Endothelial cell of umbilical vein (primary cell): ENCODE measurements at regions not wholly inside any gene's neighbourhood (a gene's known extent, or its start where the extent isn't known, plus 50 kb on each side); places are given as distances from the start of the nearest gene placed in this dataset.

ENCODE experiments used
- BruUV-seq: library from RNA; stranded (reverse); fragments of 400-500 nt; replicated peaks from 2 replicates; lab custom pipeline; 2021; lab: Mats Ljungman, UMichigan
- CTCF ChIA-PET: fragments of 300-600, 350-600 bp; sonication (Branson Sonifier 250); formaldehyde crosslinking; loops from one replicate; lab custom pipeline; 2021; ENCODE audit warnings: antibody characterized with exemption, inconsistent platforms; lab: Charles Lee
- POLR2A ChIA-PET: fragments of 300-600, 350-600 bp; sonication (Branson Sonifier 250); formaldehyde crosslinking; loops from one replicate; lab custom pipeline; 2021; ENCODE audit warnings: antibody characterized with exemption, inconsistent platforms; lab: Charles Lee
- DNase-seq: peaks from one replicate; pipeline ENCODE4 v3.0.0-alpha.2; 2011; ENCODE audit warnings: low read depth, low spot score
- FAIRE-seq: peaks from 2 replicates; lab custom pipeline; 2011; peaks lifted over from hg19 to GRCh38; lab: Jason Lieb, UNC
- H2AFZ ChIP-seq: 2 replicates; pipeline ENCODE4 v1.6.0; 2012; ENCODE audit warnings: low read depth, low read length, control low read depth, inconsistent platforms
- H3K27ac ChIP-seq: 2 replicates; pipeline ENCODE4 v1.5.1; 2011; ENCODE audit warnings: low read depth, mild to moderate bottlenecking, control low read depth, low read length, moderate library complexity; ENCODE audit not compliant: insufficient read depth
- H3K27me3 ChIP-seq, 2 experiments: 2 replicates each; pipeline versions ENCODE4 v1.6.0 to v1.6.1; 2011; ENCODE audit warnings: low read length in 2 of 2, mixed read lengths in 1 of 2; ENCODE audit not compliant: control insufficient read depth in 2 of 2, insufficient read depth in 2 of 2
- H3K36me3 ChIP-seq, 2 experiments: 2 replicates in 1 of 2; 3 replicates in 1 of 2; pipeline ENCODE4 v1.5.1; 2011; ENCODE audit warnings: low read length in 2 of 2, mild to moderate bottlenecking in 1 of 2, moderate library complexity in 1 of 2; ENCODE audit not compliant: control insufficient read depth in 2 of 2, insufficient read depth in 2 of 2; ENCODE audit errors: extremely low read depth in 1 of 2
- H3K4me1 ChIP-seq: 3 replicates; pipeline ENCODE4 v1.5.1; 2011; ENCODE audit warnings: mild to moderate bottlenecking, low read length; ENCODE audit not compliant: control insufficient read depth, insufficient read depth; ENCODE audit errors: extremely low read depth
- H3K4me2 ChIP-seq: 2 replicates; pipeline ENCODE4 v1.6.1; 2011; ENCODE audit warnings: low read length, control low read depth, mixed read lengths; ENCODE audit not compliant: insufficient read depth
- H3K4me3 ChIP-seq, 3 experiments: fragments of 200-600 bp in 1 of 3; sonication (generic), shearing (Covaris generic) in 1 of 3; replicated peaks in 1 of 3; 2 replicates each; pipeline ENCODE4 v1.5.1; 2011 to 2016; ENCODE audit warnings: control low read depth in 3 of 3, low read length in 3 of 3, mild to moderate bottlenecking in 2 of 3, inconsistent platforms in 1 of 3, low read depth in 1 of 3, moderate library complexity in 1 of 3; ENCODE audit not compliant: insufficient read depth in 1 of 3
- H3K79me2 ChIP-seq: 2 replicates; pipeline ENCODE4 v1.6.0; 2012; ENCODE audit warnings: low read length, inconsistent platforms; ENCODE audit not compliant: control insufficient read depth, insufficient read depth
- H3K9ac ChIP-seq: replicated peaks from 2 replicates; pipeline ENCODE3; 2011; ENCODE audit warnings: low read length, control low read depth; ENCODE audit not compliant: insufficient read depth; ENCODE audit errors: extremely low read depth
- H3K9me1 ChIP-seq: replicated peaks from 3 replicates; pipeline ENCODE4 v1.6.0; 2011; ENCODE audit warnings: mild to moderate bottlenecking, low read length; ENCODE audit not compliant: control insufficient read depth, insufficient read depth; ENCODE audit errors: extremely low read depth
- H3K9me3 ChIP-seq: replicated peaks from 2 replicates; pipeline ENCODE4 v1.5.1; 2012; ENCODE audit warnings: low read length, inconsistent platforms; ENCODE audit not compliant: control insufficient read depth, insufficient read depth
- H4K20me1 ChIP-seq: replicated peaks from 2 replicates; pipeline ENCODE3; 2011; ENCODE audit warnings: mild to moderate bottlenecking, low read length; ENCODE audit not compliant: control insufficient read depth, insufficient read depth; ENCODE audit errors: extremely low read depth
- EZH2 ChIP-seq: IDR thresholded peaks from 2 replicates; pipeline ENCODE4 v1.6.1; 2012; ENCODE audit warnings: borderline replicate concordance, low read depth, mild to moderate bottlenecking, moderate library complexity, low read length, inconsistent platforms; ENCODE audit not compliant: severe bottlenecking
- FOS ChIP-seq: IDR thresholded peaks from 2 replicates; pipeline ENCODE4 v1.6.1; 2011; ENCODE audit warnings: mild to moderate bottlenecking, low read length, moderate library complexity, borderline replicate concordance; ENCODE audit not compliant: insufficient read depth
- GATA2 ChIP-seq: IDR thresholded peaks from 2 replicates; pipeline ENCODE4 v1.7.0; 2011; ENCODE audit warnings: low read depth, mild to moderate bottlenecking, moderate library complexity, mixed read lengths, low read length; ENCODE audit not compliant: insufficient read length, insufficient read depth
- JUN ChIP-seq: IDR thresholded peaks from 2 replicates; pipeline ENCODE4 v1.6.1; 2011; ENCODE audit warnings: borderline replicate concordance, low read depth; ENCODE audit not compliant: insufficient read length, insufficient read depth
- MAX ChIP-seq: IDR thresholded peaks from 2 replicates; pipeline ENCODE4 v1.6.1; 2011; ENCODE audit not compliant: insufficient read depth, insufficient read length
- MYC ChIP-seq: IDR thresholded peaks from one replicate; pipeline ENCODE4 v1.6.1; 2011; ENCODE audit warnings: mild to moderate bottlenecking, low read depth, low read length
- POLR2A ChIP-seq: IDR thresholded peaks from 2 replicates; pipeline ENCODE4 v1.6.1; 2012; ENCODE audit warnings: low read depth, mild to moderate bottlenecking, control low read depth, low read length
- POLR2AphosphoS5 ChIP-seq: IDR thresholded peaks from 2 replicates; pipeline ENCODE4 v1.6.1; 2012; ENCODE audit warnings: low read depth, mild to moderate bottlenecking, control low read depth, low read length, moderate library complexity; ENCODE audit not compliant: insufficient read depth
- dilution Hi-C: fragments of 300-500 bp; cut with MboI; formaldehyde crosslinking; loops from one replicate; pipeline ENCODE4 v1.15.0; 2019; ENCODE audit warnings: low sequenced_read_pairs; ENCODE audit not compliant: extremely low pct_ligation_motif_present
- intact Hi-C: fragments of 100-400 bp; cut with micrococcal nuclease; formaldehyde crosslinking; loops from one replicate; pipeline ENCODE4 v1.10.0; 2022
- TF ChIP-seq, protein P1 (sequence below), 2 donors: IDR thresholded peaks; 1 replicate in 1 of 2; 2 replicates in 1 of 2; pipeline ENCODE4 v1.5.1; 2011; ENCODE audit warnings: low read length in 2 of 2, mild to moderate bottlenecking in 2 of 2, moderate library complexity in 2 of 2, control low read depth in 1 of 2, inconsistent platforms in 1 of 2, low read depth in 1 of 2; ENCODE audit not compliant: insufficient read depth in 1 of 2; ENCODE audit errors: extremely low read depth in 1 of 2

DNA sequence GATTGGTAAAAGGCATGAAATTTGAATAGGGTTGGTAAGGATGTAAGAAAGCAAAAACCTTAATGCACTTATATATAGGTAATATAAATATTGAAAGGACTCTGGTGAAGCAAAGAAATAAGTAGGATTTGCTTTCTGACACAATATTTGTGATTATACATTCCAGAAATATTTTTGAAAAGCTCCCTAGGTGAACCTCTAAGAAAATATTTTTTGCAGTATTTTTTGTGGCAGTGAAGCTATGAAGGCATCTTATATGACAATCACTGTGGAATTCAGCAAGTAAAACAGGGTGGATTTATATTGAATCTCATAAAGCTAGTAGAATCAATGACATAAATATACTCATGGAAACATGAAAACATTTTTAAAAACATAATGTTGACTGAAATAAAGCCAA lies 119.6 kb upstream of the EPHA3 start:
- DNase-seq: no peak
- CTCF ChIA-PET: no interaction called here
- Histone ChIP-seq H3K4me1 (no peaks in the 10 kb centered on the region), H4K20me1 (no peaks in the 10 kb centered on the region), H3K27me3 (no peaks in the 10 kb centered on the region), H3K27ac (no peak overlapping the region), H3K9ac (no peak overlapping the region), H3K9me3 (peaks cover 3% of the 10 kb centered on the region), H3K4me3 (no peak overlapping the region), H3K79me2 (no peaks in the 10 kb centered on the region), H2AFZ (no peak overlapping the region), H3K36me3 (no peaks in the 10 kb centered on the region), H3K9me1 (no peaks in the 10 kb centered on the region), H3K4me2 (no peak overlapping the region)
- BruUV-seq: no TSS peak
- intact Hi-C loops: no loop called here
- dilution Hi-C loops: no loop called here
- no peak for FAIRE-seq
- TF ChIP-seq, protein P1, sequence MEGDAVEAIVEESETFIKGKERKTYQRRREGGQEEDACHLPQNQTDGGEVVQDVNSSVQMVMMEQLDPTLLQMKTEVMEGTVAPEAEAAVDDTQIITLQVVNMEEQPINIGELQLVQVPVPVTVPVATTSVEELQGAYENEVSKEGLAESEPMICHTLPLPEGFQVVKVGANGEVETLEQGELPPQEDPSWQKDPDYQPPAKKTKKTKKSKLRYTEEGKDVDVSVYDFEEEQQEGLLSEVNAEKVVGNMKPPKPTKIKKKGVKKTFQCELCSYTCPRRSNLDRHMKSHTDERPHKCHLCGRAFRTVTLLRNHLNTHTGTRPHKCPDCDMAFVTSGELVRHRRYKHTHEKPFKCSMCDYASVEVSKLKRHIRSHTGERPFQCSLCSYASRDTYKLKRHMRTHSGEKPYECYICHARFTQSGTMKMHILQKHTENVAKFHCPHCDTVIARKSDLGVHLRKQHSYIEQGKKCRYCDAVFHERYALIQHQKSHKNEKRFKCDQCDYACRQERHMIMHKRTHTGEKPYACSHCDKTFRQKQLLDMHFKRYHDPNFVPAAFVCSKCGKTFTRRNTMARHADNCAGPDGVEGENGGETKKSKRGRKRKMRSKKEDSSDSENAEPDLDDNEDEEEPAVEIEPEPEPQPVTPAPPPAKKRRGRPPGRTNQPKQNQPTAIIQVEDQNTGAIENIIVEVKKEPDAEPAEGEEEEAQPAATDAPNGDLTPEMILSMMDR (IDR thresholded peaks at IDR 0.05; ENCODE audit: extremely low read depth in 1 of 2, insufficient read depth in 1 of 2, low read depth in 1 of 2, low read length in 2 of 2): no peak
- no peak for TF ChIP-seq JUN
- TF ChIP-seq POLR2AphosphoS5: no peak
- TF ChIP-seq FOS: no peak
- TF ChIP-seq MYC: no peak
- no peak for TF ChIP-seq POLR2A
- TF ChIP-seq EZH2: no peak
- TF ChIP-seq GATA2: no peak
- TF ChIP-seq MAX: no peak
- POLR2A ChIA-PET: no interaction called here
